Kidney (tissue), 13 donors: ENCODE measurements at regions not wholly inside any gene's neighbourhood (a gene's known extent, or its start where the extent isn't known, plus 50 kb on each side); places are given as distances from the start of the nearest gene placed in this dataset.

Experiments
- DNase-seq, 5 donors: peaks; one replicate each; pipeline ENCODE4 v3.0.0-alpha.2; 2013 to 2020
- FAIRE-seq: peaks from 2 replicates; lab custom pipeline; 2012; peaks lifted over from hg19 to GRCh38; lab: Jason Lieb, UNC
- H3K27ac ChIP-seq, 2 donors: one replicate each; pipeline ENCODE4 v1.7.0; 2013; ENCODE audit warnings: low read depth in 2 of 2, low read length in 2 of 2, inconsistent platforms in 1 of 2
- H3K27me3 ChIP-seq: one replicate; pipeline ENCODE4 v1.7.1; 2013; ENCODE audit warnings: low read length, inconsistent platforms; ENCODE audit not compliant: control insufficient read depth, insufficient read depth
- H3K36me3 ChIP-seq, 3 donors: one replicate each; pipeline versions ENCODE4 v1.7.0 to v1.7.1; 2013; ENCODE audit warnings: low read length in 3 of 3, control low read depth in 1 of 3, inconsistent platforms in 1 of 3; ENCODE audit not compliant: insufficient read depth in 3 of 3, control insufficient read depth in 2 of 3
- H3K4me1 ChIP-seq, 3 donors: one replicate each; pipeline versions ENCODE4 v1.7.0 to v1.7.1; 2013; ENCODE audit warnings: low read length in 3 of 3, inconsistent platforms in 1 of 3, low read depth in 1 of 3; ENCODE audit not compliant: control insufficient read depth in 2 of 3, insufficient read depth in 2 of 3
- H3K4me3 ChIP-seq, 3 donors: one replicate each; pipeline versions ENCODE4 v1.7.0 to v1.8.1; 2013; ENCODE audit warnings: low read length in 3 of 3, control low read depth in 1 of 3, inconsistent platforms in 1 of 3
- H3K9ac ChIP-seq, 3 donors: one replicate each; pipeline versions ENCODE4 v1.7.0 to v1.7.1; 2013; ENCODE audit warnings: low read length in 3 of 3, control low read depth in 1 of 3, inconsistent platforms in 1 of 3
- H3K9me3 ChIP-seq, 3 donors: one replicate each; pipeline versions ENCODE4 v1.7.0 to v1.7.1; 2013; ENCODE audit warnings: low read length in 3 of 3, control low read depth in 1 of 3, inconsistent platforms in 1 of 3; ENCODE audit not compliant: control insufficient read depth in 2 of 3, insufficient read depth in 1 of 3
- intact Hi-C: fragments of 100-400 bp; cut with DNase I; formaldehyde crosslinking; loops from one replicate; pipeline ENCODE4 v1.11.1; 2022
- TF ChIP-seq, protein P1 (sequence below): IDR thresholded peaks from 3 replicates; pipeline ENCODE4 v1.5.1; 2012; ENCODE audit warnings: mild to moderate bottlenecking, moderate library complexity, borderline replicate concordance; ENCODE audit not compliant: insufficient read depth; ENCODE audit errors: extremely low read depth
- donor health status: control.
- donor health status: control.
- donor health status: control.
- donor health status: control.
- donor health status: control.
- donor health status: DM: yes; HTN: yes; CAD: no.
- donor health status: Normal renal cell carcinoma (clear cell type).

DNA sequence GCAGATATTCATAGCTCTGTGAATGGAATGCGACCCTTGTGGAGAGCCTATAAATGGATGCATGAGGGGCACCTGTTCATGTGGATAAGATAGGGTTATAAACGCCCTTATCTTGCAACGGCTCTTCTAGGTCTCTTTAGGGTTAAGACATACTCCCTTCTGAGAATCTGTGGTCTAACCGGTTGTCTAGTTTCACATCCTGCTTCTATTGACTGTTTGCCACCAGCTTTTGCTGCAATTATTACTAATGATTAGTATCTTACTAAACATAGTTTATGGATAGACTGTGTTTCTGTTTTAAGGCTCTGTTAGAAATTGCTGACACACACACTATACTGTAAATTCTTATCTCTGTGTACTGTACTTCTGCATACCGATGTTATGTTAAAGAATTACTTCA, 198.9 kb upstream of the CYLC2 start:
- no peaks in the 10 kb centered on the region for H3K36me3 ChIP-seq
- intact Hi-C loops: no loop called here
- H3K27ac ChIP-seq: no peak overlapping the region
- peaks cover 0 to 3% (median 0%) of the 10 kb centered on the region in 3 donors for H3K9me3 ChIP-seq
- no peak overlapping the region for H3K9ac ChIP-seq
- H3K27me3 ChIP-seq: no peaks in the 10 kb centered on the region
- no peak for DNase-seq
- H3K4me1 ChIP-seq: no peaks in the 10 kb centered on the region
- FAIRE-seq: no peak
- TF ChIP-seq, protein P1, sequence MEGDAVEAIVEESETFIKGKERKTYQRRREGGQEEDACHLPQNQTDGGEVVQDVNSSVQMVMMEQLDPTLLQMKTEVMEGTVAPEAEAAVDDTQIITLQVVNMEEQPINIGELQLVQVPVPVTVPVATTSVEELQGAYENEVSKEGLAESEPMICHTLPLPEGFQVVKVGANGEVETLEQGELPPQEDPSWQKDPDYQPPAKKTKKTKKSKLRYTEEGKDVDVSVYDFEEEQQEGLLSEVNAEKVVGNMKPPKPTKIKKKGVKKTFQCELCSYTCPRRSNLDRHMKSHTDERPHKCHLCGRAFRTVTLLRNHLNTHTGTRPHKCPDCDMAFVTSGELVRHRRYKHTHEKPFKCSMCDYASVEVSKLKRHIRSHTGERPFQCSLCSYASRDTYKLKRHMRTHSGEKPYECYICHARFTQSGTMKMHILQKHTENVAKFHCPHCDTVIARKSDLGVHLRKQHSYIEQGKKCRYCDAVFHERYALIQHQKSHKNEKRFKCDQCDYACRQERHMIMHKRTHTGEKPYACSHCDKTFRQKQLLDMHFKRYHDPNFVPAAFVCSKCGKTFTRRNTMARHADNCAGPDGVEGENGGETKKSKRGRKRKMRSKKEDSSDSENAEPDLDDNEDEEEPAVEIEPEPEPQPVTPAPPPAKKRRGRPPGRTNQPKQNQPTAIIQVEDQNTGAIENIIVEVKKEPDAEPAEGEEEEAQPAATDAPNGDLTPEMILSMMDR: no peak
- no peak overlapping the region for H3K4me3 ChIP-seq

GRCh38 chr9:102795532-102795931, 199.6 kb upstream of the CYLC2 start:
- Histone ChIP-seq H3K27ac (no peak overlapping the region), H3K36me3 (no peaks in the 10 kb centered on the region), H3K27me3 (no peaks in the 10 kb centered on the region), H3K9me3 (peaks cover 0 to 3% (median 0%) of the 10 kb centered on the region in 3 donors), H3K9ac (no peak overlapping the region), H3K4me1 (no peaks in the 10 kb centered on the region), H3K4me3 (no peak overlapping the region)
- no peak for FAIRE-seq
- TF ChIP-seq, protein P1: no peak
- intact Hi-C loops: no loop called here
- DNase-seq: no peak

DNA sequence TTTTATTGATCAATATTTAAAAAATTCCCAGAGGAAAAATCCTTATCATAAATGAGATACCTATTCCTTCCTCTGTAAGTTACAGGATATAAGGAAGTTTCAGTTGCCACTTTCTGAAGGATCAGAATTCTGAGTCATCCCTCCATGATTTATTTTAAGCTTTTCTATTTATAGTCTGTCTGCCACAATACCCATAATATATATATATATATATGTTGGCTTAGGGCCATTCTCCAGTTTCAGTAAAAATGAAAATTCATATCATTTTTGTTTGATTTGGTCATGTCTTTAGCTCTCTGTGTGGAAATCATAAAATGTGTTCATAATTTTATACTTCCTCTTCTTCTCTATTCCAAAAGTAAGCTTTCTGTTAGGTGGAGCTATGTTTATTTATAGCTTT, 215.8 kb upstream of the CYLC2 start:
- no peaks in the 10 kb centered on the region for H3K9me3 ChIP-seq
- no peaks in the 10 kb centered on the region for H3K4me1 ChIP-seq
- FAIRE-seq (no peak), DNase-seq (no peak)
- no peak overlapping the region for H3K4me3 ChIP-seq
- TF ChIP-seq, protein P1: no peak
- H3K27ac ChIP-seq: no peak overlapping the region
- intact Hi-C loops: no loop called here
- H3K27me3 ChIP-seq: no peaks in the 10 kb centered on the region
- no peaks in the 10 kb centered on the region for H3K36me3 ChIP-seq
- H3K9ac ChIP-seq: no peak overlapping the region

GRCh38 chr9:102778746-102779145, 216.4 kb upstream of the CYLC2 start:
- Histone ChIP-seq H3K36me3 (no peaks in the 10 kb centered on the region), H3K4me1 (no peaks in the 10 kb centered on the region), H3K9ac (no peak overlapping the region), H3K9me3 (no peaks in the 10 kb centered on the region), H3K27me3 (no peaks in the 10 kb centered on the region), H3K27ac (no peak overlapping the region), H3K4me3 (no peak overlapping the region)
- FAIRE-seq: no peak
- DNase-seq: no peak
- intact Hi-C loops: no loop called here
- TF ChIP-seq, protein P1: no peak
